ENCODE measurements at regions not wholly inside any gene's neighbourhood (a gene's known extent, or its start where the extent isn't known, plus 50 kb on each side); places are given as distances from the start of the nearest gene placed in this dataset.

GRCh38 chr14:94864387-94865195 lies 94.7 kb upstream of the GSC start:
- TF ChIP-seq, protein P1, sequence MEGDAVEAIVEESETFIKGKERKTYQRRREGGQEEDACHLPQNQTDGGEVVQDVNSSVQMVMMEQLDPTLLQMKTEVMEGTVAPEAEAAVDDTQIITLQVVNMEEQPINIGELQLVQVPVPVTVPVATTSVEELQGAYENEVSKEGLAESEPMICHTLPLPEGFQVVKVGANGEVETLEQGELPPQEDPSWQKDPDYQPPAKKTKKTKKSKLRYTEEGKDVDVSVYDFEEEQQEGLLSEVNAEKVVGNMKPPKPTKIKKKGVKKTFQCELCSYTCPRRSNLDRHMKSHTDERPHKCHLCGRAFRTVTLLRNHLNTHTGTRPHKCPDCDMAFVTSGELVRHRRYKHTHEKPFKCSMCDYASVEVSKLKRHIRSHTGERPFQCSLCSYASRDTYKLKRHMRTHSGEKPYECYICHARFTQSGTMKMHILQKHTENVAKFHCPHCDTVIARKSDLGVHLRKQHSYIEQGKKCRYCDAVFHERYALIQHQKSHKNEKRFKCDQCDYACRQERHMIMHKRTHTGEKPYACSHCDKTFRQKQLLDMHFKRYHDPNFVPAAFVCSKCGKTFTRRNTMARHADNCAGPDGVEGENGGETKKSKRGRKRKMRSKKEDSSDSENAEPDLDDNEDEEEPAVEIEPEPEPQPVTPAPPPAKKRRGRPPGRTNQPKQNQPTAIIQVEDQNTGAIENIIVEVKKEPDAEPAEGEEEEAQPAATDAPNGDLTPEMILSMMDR (conservative IDR thresholded peaks at IDR 0.05; ENCODE audit: low read depth in 2 of 2): no peak
- no peak for TF ChIP-seq CREB1 (CRISPR knock-in tag; IDR thresholded peaks at IDR 0.05; ENCODE audit: low read depth)
- TF ChIP-seq EZH2phosphoT487 (IDR thresholded peaks at IDR 0.05; ENCODE audit: unreplicated experiment): no peak
- TF ChIP-seq EZH2 (IDR thresholded peaks at IDR 0.05; ENCODE audit: low read depth, unreplicated experiment): no peak
- no peak for TF ChIP-seq POLR2AphosphoS5 (IDR thresholded peaks at IDR 0.05; ENCODE audit: low read depth)
- no peak for TF ChIP-seq ZNF114 (CRISPR knock-in tag; IDR thresholded peaks at IDR 0.05)
- no peak for TF ChIP-seq NANOG (IDR thresholded peaks at IDR 0.05; ENCODE audit: borderline replicate concordance)
- TF ChIP-seq, protein P2, sequence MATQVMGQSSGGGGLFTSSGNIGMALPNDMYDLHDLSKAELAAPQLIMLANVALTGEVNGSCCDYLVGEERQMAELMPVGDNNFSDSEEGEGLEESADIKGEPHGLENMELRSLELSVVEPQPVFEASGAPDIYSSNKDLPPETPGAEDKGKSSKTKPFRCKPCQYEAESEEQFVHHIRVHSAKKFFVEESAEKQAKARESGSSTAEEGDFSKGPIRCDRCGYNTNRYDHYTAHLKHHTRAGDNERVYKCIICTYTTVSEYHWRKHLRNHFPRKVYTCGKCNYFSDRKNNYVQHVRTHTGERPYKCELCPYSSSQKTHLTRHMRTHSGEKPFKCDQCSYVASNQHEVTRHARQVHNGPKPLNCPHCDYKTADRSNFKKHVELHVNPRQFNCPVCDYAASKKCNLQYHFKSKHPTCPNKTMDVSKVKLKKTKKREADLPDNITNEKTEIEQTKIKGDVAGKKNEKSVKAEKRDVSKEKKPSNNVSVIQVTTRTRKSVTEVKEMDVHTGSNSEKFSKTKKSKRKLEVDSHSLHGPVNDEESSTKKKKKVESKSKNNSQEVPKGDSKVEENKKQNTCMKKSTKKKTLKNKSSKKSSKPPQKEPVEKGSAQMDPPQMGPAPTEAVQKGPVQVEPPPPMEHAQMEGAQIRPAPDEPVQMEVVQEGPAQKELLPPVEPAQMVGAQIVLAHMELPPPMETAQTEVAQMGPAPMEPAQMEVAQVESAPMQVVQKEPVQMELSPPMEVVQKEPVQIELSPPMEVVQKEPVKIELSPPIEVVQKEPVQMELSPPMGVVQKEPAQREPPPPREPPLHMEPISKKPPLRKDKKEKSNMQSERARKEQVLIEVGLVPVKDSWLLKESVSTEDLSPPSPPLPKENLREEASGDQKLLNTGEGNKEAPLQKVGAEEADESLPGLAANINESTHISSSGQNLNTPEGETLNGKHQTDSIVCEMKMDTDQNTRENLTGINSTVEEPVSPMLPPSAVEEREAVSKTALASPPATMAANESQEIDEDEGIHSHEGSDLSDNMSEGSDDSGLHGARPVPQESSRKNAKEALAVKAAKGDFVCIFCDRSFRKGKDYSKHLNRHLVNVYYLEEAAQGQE (IDR thresholded peaks at IDR 0.05; ENCODE audit: unreplicated experiment): no peak
- no peak for TF ChIP-seq STAT1 (IDR thresholded peaks at IDR 0.05; ENCODE audit: unreplicated experiment)
